HG03342 (cell line): ENCODE measurements at regions not wholly inside any gene's neighbourhood (a gene's known extent, or its start where the extent isn't known, plus 50 kb on each side); places are given as distances from the start of the nearest gene placed in this dataset.
A peak's percentile ranks its signal among the peaks of the same experiment; 100 is the strongest.

Experiments
- ATAC-seq: cut with Tn5 transposase; IDR thresholded peaks from one replicate; pipeline ENCODE4 v1.9.1; 2021; ENCODE audit warnings: mild to moderate bottlenecking, moderate library complexity; ENCODE audit not compliant: unreplicated experiment

GRCh38 chrX:95029571-95029970, 1355.6 kb downstream of the FAM133A start:
- ATAC-seq = no peak

- ATAC-seq = no peak
Measured at GRCh38 chrX:95040104-95040503, 1366.1 kb downstream of the FAM133A start.

- ATAC-seq = no peak
Measured at GRCh38 chrX:95044331-95044730, 1370.3 kb downstream of the FAM133A start.

GRCh38 chrX:95055991-95056390, 1382.0 kb downstream of the FAM133A start:
- no peak for ATAC-seq

GRCh38 chrX:95056901-95057300, 1382.9 kb downstream of the FAM133A start:
- ATAC-seq = no peak

GRCh38 chrX:95057341-95057740, 1383.3 kb downstream of the FAM133A start:
- ATAC-seq = no peak

- ATAC-seq = no peak
Measured at GRCh38 chrX:95058815-95059214, 1384.8 kb downstream of the FAM133A start.

- no peak for ATAC-seq
Measured at GRCh38 chrX:95059909-95060308, 1385.9 kb downstream of the FAM133A start.

- no peak for ATAC-seq
Measured at GRCh38 chrX:95063554-95063953, 1389.5 kb downstream of the FAM133A start.

GRCh38 chrX:95065151-95065550, 1391.1 kb downstream of the FAM133A start:
- no peak for ATAC-seq

GRCh38 chrX:95071052-95071451, 1397.0 kb downstream of the FAM133A start:
- ATAC-seq = no peak

GRCh38 chrX:95071621-95072020, 1397.6 kb downstream of the FAM133A start:
- no peak for ATAC-seq

GRCh38 chrX:95076449-95076848, 1402.4 kb downstream of the FAM133A start:
- peak; percentile 55 for ATAC-seq

- no peak for ATAC-seq
Measured at GRCh38 chrX:95101851-95102390, 1427.9 kb downstream of the FAM133A start.

GRCh38 chrX:95117556-95117955, 1443.5 kb downstream of the FAM133A start:
- ATAC-seq = no peak

- ATAC-seq = no peak
Measured at GRCh38 chrX:95145848-95146490, 1472.0 kb downstream of the FAM133A start.

- ATAC-seq = no peak
Measured at GRCh38 chrX:95152810-95153209, 1478.8 kb downstream of the FAM133A start.

- no peak for ATAC-seq
Measured at GRCh38 chrX:95156566-95156965, 1482.6 kb downstream of the FAM133A start.
